ENCODE measurements at regions not wholly inside any gene's neighbourhood (a gene's known extent, or its start where the extent isn't known, plus 50 kb on each side); places are given as distances from the start of the nearest gene placed in this dataset.

DNA sequence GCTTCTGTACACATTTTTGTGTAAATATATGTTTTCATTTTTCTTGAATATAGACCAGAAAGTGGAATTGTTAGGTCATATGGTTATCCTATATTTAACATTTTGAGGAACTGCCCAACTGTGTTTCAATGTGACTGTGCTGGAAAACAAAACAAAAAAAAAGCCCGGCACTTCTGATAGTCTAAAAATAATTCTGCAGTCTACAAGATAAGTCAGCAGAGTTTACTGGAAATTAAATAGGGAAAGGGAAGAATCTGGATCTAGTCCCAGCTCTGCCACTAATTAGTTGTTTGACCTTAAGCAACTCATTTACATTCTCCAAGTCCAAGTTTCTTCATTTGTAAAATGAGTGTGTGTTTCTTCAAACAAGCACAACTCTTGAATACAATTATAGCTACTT is 869.1 kb upstream of the B3GALT2 start:
- no peaks in the 10 kb centered on the region for H3K79me2 ChIP-seq (ENCODE audit: insufficient read depth, low read length)
- H3K4me3 ChIP-seq (replicated peaks in 1 of 2; ENCODE audit: low read depth in 1 of 2, low read length in 2 of 2): no peak overlapping the region
- no peak overlapping the region for H3K27ac ChIP-seq (ENCODE audit: low read depth, low read length)
- no peaks in the 10 kb centered on the region for H3K9me3 ChIP-seq (ENCODE audit: control insufficient read depth in 1 of 2, insufficient read depth in 1 of 2, low read depth in 1 of 2, low read length in 2 of 2)
- ChIA-PET POLR2A (no interaction called here), RAD21 (ENCODE audit: low non-redundant PET in 1 of 2, low total read pairs in 2 of 2, uncharacterized antibody in 2 of 2, unreplicated experiment in 2 of 2) (no interaction called here), CTCF (no interaction called here)
- H4K20me1 ChIP-seq (ENCODE audit: insufficient read depth): no peaks in the 10 kb centered on the region
- no TSS peak for BruUV-seq (replicated peaks)
- H3K27me3 ChIP-seq (ENCODE audit: insufficient read depth, low read length): no peaks in the 10 kb centered on the region
- H3K36me3 ChIP-seq (ENCODE audit: control insufficient read depth in 1 of 2, insufficient read depth in 2 of 2, low read length in 2 of 2): no peaks in the 10 kb centered on the region
- TF ChIP-seq POLR2AphosphoS5 (IDR thresholded peaks at IDR 0.05; ENCODE audit: low read depth, low read length): no peak
- no peak for TF ChIP-seq POLR2A (IDR thresholded peaks at IDR 0.05; ENCODE audit: borderline replicate concordance, extremely low read depth, insufficient read depth, insufficient read length)
- TF ChIP-seq ZFX (IDR thresholded peaks at IDR 0.05): no peak
- no peak for TF ChIP-seq FOSL1 (IDR thresholded peaks at IDR 0.05; ENCODE audit: low read depth)
- TF ChIP-seq CEBPB (IDR thresholded peaks at IDR 0.05; ENCODE audit: low read depth): no peak
- no peak overlapping the region for H3K4me2 ChIP-seq (ENCODE audit: low read length)
- no peaks in the 10 kb centered on the region for H3K9me2 ChIP-seq (ENCODE audit: insufficient read depth)
- no peak overlapping the region for H2AFZ ChIP-seq (ENCODE audit: low read depth, low read length, poor library complexity, severe bottlenecking)
- no peaks in the 10 kb centered on the region for H3K4me1 ChIP-seq (ENCODE audit: control insufficient read depth in 1 of 2, insufficient read depth in 2 of 2, low read length in 2 of 2)
- no peak overlapping the region for H3K9ac ChIP-seq (ENCODE audit: low read length)
- intact Hi-C loops (cut with micrococcal nuclease): no loop called here
- DNase-seq (ENCODE audit: low read depth, low spot score) (no peak), ATAC-seq (no peak)

DNA sequence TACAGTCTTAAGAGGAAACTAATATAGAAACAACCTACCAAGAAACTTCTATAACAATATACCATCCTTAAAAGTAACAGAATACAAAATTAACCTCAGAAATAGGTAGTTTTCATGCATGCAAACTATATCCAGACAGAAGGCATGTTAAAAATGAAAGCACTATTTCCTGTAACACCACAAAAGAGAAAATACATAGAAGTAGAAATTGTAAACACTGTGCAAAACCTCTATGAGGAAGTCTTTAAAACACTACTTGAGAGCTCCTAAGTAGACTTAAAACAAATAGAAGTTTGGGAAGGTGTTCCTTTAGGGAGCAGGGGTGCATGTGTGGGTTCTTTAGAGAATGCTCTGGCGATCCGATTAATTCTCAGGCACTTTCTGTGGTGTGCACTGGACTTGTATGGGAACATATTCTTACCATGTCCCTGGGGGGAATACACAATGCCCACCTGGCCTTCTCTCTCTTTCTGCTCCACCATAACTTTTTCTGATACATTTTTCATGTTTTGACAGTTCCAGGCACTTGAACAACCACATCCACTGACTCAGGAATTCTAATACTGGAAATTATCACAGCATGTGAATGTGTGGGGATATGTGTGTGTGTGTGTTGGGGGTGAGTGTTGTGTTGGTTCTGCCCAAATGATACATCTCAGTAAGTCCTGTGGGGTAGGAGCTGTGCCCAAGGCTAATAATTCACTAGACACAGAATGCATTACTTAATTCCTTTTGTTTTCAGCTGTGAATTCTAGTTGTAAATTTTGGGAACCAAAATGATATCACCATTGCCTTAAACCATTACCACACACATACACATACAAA is 866.3 kb upstream of the B3GALT2 start:
- no peak for TF ChIP-seq ELF1 (IDR thresholded peaks at IDR 0.05; ENCODE audit: borderline replicate concordance, low read depth)
- TF ChIP-seq SP1 (IDR thresholded peaks at IDR 0.05; ENCODE audit: low read depth): no peak
- TF ChIP-seq EZH2 (IDR thresholded peaks at IDR 0.05): no peak
- no peak for TF ChIP-seq CEBPB (IDR thresholded peaks at IDR 0.05; ENCODE audit: low read depth)
- TF ChIP-seq RAD21 (IDR thresholded peaks at IDR 0.05; ENCODE audit: low read depth): no peak
- TF ChIP-seq EGR1 (IDR thresholded peaks at IDR 0.05; ENCODE audit: low read depth): no peak
- TF ChIP-seq SIN3A (IDR thresholded peaks at IDR 0.05; ENCODE audit: low read depth): no peak
- no peak for TF ChIP-seq EZH2phosphoT487 (IDR thresholded peaks at IDR 0.05; ENCODE audit: borderline replicate concordance)
- no peak for TF ChIP-seq CTCF (IDR thresholded peaks at IDR 0.05 in 2 of 3, conservative IDR thresholded peaks at IDR 0.05 in 1 of 3; ENCODE audit: borderline replicate concordance in 1 of 3, insufficient read depth in 1 of 3, low read depth in 2 of 3, low read length in 2 of 3)
- TF ChIP-seq ZFX (IDR thresholded peaks at IDR 0.05): no peak
- H3K4me3 ChIP-seq (replicated peaks in 1 of 2; ENCODE audit: low read depth in 1 of 2, low read length in 2 of 2): no peak overlapping the region

More for the DNA sequence above, 866.3 kb upstream of the B3GALT2 start:
- no peak overlapping the region for H3K27ac ChIP-seq (ENCODE audit: low read depth, low read length)
- no peak for ATAC-seq
- H3K4me2 ChIP-seq (ENCODE audit: low read length): no peak overlapping the region
- intact Hi-C loops (cut with micrococcal nuclease): no loop called here
- no peaks in the 10 kb centered on the region for H3K9me2 ChIP-seq (ENCODE audit: insufficient read depth)
- no peaks in the 10 kb centered on the region for H3K9me3 ChIP-seq (ENCODE audit: control insufficient read depth in 1 of 2, insufficient read depth in 1 of 2, low read depth in 1 of 2, low read length in 2 of 2)
- CTCF ChIA-PET: no interaction called here
- POLR2A ChIA-PET: no interaction called here
- H4K20me1 ChIP-seq (ENCODE audit: insufficient read depth): no peaks in the 10 kb centered on the region
- no peaks in the 10 kb centered on the region for H3K27me3 ChIP-seq (ENCODE audit: insufficient read depth, low read length)
- no peak for DNase-seq (ENCODE audit: low read depth, low spot score)
- H3K4me1 ChIP-seq (ENCODE audit: control insufficient read depth in 1 of 2, insufficient read depth in 2 of 2, low read length in 2 of 2): no peaks in the 10 kb centered on the region
- RAD21 ChIA-PET (ENCODE audit: low non-redundant PET in 1 of 2, low total read pairs in 2 of 2, uncharacterized antibody in 2 of 2, unreplicated experiment in 2 of 2): no interaction called here
- H3K36me3 ChIP-seq (ENCODE audit: control insufficient read depth in 1 of 2, insufficient read depth in 2 of 2, low read length in 2 of 2): no peaks in the 10 kb centered on the region
- H3K79me2 ChIP-seq (ENCODE audit: insufficient read depth, low read length): no peaks in the 10 kb centered on the region
- no peak overlapping the region for H3K9ac ChIP-seq (ENCODE audit: low read length)
- no TSS peak for BruUV-seq (replicated peaks)
- H2AFZ ChIP-seq (ENCODE audit: low read depth, low read length, poor library complexity, severe bottlenecking): no peak overlapping the region

Measured in HCT116 (cell line).